ENCODE measurements at regions not wholly inside any gene's neighbourhood (a gene's known extent, or its start where the extent isn't known, plus 50 kb on each side); places are given as distances from the start of the nearest gene placed in this dataset.

DNA sequence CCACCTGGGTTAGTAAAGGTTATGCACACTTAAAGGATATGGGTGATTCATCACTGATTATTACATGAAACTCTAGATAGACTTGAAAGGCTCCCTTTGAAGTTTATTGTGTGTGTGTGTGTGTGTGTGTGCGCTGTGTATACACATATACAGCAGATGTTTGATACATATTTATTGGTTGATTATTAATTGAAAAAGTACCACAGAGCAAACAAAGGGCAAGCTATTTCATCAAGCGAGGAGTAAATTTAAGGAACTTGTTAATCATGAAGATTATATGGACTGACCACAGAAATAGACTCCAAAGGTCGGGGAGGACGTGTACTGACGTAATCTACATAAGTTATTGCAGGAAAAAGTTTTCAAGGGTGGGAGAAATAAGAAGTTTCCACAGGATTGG is 617.4 kb upstream of the POU3F3 start (continued):
- TF ChIP-seq SRF (IDR thresholded peaks at IDR 0.05; ENCODE audit: low read depth, low read length) (no peak), BCL11A (IDR thresholded peaks at IDR 0.05; ENCODE audit: low read depth in 2 of 2, low read length in 2 of 2) (no peak)

- Histone ChIP-seq H3K9ac (replicated peaks in 1 of 4; ENCODE audit: extremely low read depth in 1 of 4, low read depth in 3 of 4, low read length in 3 of 4) (no peak overlapping the region), H3K4me2 (ENCODE audit: insufficient read depth in 1 of 2, low read depth in 2 of 2, low read length in 2 of 2) (no peak overlapping the region), H2BK120ac (replicated peaks; ENCODE audit: low read depth, low read length) (no peak overlapping the region), H2BK15ac (ENCODE audit: low read length) (no peak overlapping the region), H2BK20ac (ENCODE audit: low read length) (no peak overlapping the region), H2AK5ac (ENCODE audit: low read depth, low read length) (no peak overlapping the region), H3K23ac (ENCODE audit: insufficient read length) (no peak overlapping the region), H3K56ac (replicated peaks; ENCODE audit: insufficient read length, low read depth, low read length) (no peak overlapping the region), H3K4me1 (replicated peaks in 1 of 4; ENCODE audit: control insufficient read depth in 3 of 4, insufficient read depth in 4 of 4, low read length in 3 of 4) (no peaks in the 10 kb centered on the region), H4K20me1 (replicated peaks in 1 of 2; ENCODE audit: control insufficient read depth in 1 of 2, insufficient read depth in 2 of 2, low read length in 2 of 2) (no peaks in the 10 kb centered on the region), H3K23me2 (ENCODE audit: low read depth, low read length) (no peaks in the 10 kb centered on the region), H3K27ac (ENCODE audit: low read depth, low read length) (no peak overlapping the region), H3K36me3 (ENCODE audit: control insufficient read depth in 2 of 4, insufficient read depth in 4 of 4, low read length in 3 of 4) (no peaks in the 10 kb centered on the region), H3K4me3 (ENCODE audit: extremely low read depth in 1 of 4, insufficient read depth in 2 of 4, low read depth in 3 of 4, low read length in 4 of 4) (no peak overlapping the region), H3K4ac (replicated peaks; ENCODE audit: insufficient read length, low read depth, low read length) (no peak overlapping the region), H3K27me3 (replicated peaks in 1 of 4; ENCODE audit: control insufficient read depth in 3 of 4, extremely low read depth in 1 of 4, insufficient read depth in 3 of 4, low read length in 3 of 4) (no peaks in the 10 kb centered on the region), H4K5ac (ENCODE audit: insufficient read length, low read depth, low read length) (no peak overlapping the region), H2BK5ac (ENCODE audit: low read depth, low read length) (no peak overlapping the region), H2AFZ (ENCODE audit: low read length) (no peak overlapping the region), H4K8ac (ENCODE audit: extremely low read depth, insufficient read depth, low read length) (no peak overlapping the region), H3K14ac (ENCODE audit: insufficient read length) (no peak overlapping the region), H3K9me3 (ENCODE audit: insufficient read depth in 2 of 2, low read depth in 1 of 2, low read length in 1 of 2) (0 out of 4 replicates have a peak, but pooled peaks cover 0 to 3% of the 10 kb centered on the region in 2 experiments), H3K79me2 (ENCODE audit: control insufficient read depth in 1 of 2, insufficient read depth in 2 of 2, low read length in 2 of 2) (no peaks in the 10 kb centered on the region), H4K91ac (replicated peaks; ENCODE audit: insufficient read length, low read length) (no peak overlapping the region), H2BK12ac (ENCODE audit: low read depth, low read length) (no peak overlapping the region), H3K79me1 (ENCODE audit: low read depth, low read length) (no peaks in the 10 kb centered on the region), H3K18ac (ENCODE audit: extremely low read depth, low read length) (no peak overlapping the region)
- FAIRE-seq (no peak), DNase-seq (ENCODE audit: low read depth in 1 of 2, low spot score in 2 of 2) (no peak)
- ChIA-PET CTCF (ENCODE audit: partially characterized antibody) (no interaction called here), POLR2A (ENCODE audit: partially characterized antibody) (no interaction called here)
- TF ChIP-seq MAFK (IDR thresholded peaks at IDR 0.05; ENCODE audit: low read depth, low read length) = peak; percentile 36; the same call in 1 of the 2 replicates
- TF ChIP-seq ZNF274 (IDR thresholded peaks at IDR 0.05; ENCODE audit: borderline replicate concordance, extremely low read depth, low read length) = no peak
Measured at GRCh38 chr2:104240984-104241383, 612.9 kb upstream of the POU3F3 start.

Data from H1 (cell line).